ENCODE measurements at regions not wholly inside any gene's neighbourhood (a gene's known extent, or its start where the extent isn't known, plus 50 kb on each side); places are given as distances from the start of the nearest gene placed in this dataset.

DNA sequence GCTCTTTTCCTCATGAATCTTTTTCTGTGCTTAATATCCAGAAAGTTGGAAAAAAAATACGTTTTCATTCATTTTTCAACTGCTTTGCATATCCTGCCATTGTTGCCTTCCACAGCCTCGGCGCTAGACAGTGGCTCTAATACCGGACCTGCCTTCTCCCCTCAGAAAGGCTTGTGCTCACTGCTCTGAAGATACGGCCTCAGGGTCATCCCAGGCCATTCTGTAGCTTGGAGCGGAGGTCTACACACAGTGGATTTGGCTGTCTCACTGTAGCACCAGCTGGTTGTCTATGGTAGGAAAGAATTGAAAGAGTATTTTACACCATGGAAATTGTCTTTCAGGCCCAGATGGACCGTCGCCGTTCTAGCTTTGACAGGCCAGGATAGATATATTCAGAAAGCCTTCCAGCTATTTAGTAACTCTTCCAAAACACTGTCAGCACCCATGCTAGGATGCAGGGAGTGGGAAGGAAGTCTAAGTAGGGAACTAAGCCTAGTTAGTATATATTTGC lies 242.0 kb downstream of the TMEM182 start:
- H3K27me3 ChIP-seq (ENCODE audit: control insufficient read depth, insufficient read depth, low read length) = no peaks in the 10 kb centered on the region
- WGBS, 2 experiments (ENCODE audit: extremely low coverage in 2 of 2, insufficient read length in 1 of 2) = 81% methylated on average over 3 of the region's 9 CpGs; no CpG with 5 or more reads in 1 of the 2 experiments
- no peak overlapping the region for H2AK5ac ChIP-seq (ENCODE audit: low read depth, low read length)
- no peak overlapping the region for H2BK5ac ChIP-seq (ENCODE audit: low read depth, low read length, poor library complexity, severe bottlenecking)
- no peaks in the 10 kb centered on the region for H3K36me3 ChIP-seq (ENCODE audit: control insufficient read depth, insufficient read depth, low read length)
- no peak overlapping the region for H4K8ac ChIP-seq (ENCODE audit: low read depth in 2 of 2, low read length in 2 of 2)
- H3K23ac ChIP-seq (ENCODE audit: low read depth, low read length) = no peak overlapping the region
- no peak overlapping the region for H3K14ac ChIP-seq (replicated peaks; ENCODE audit: low read depth, low read length)
- H2AFZ ChIP-seq (replicated peaks; ENCODE audit: low read length, poor library complexity) = no peak overlapping the region
- no peak overlapping the region for H2AK9ac ChIP-seq (replicated peaks; ENCODE audit: low read depth, low read length, poor library complexity)
- H3K18ac ChIP-seq (ENCODE audit: low read depth, low read length) = no peak overlapping the region
- TF ChIP-seq, protein P1, sequence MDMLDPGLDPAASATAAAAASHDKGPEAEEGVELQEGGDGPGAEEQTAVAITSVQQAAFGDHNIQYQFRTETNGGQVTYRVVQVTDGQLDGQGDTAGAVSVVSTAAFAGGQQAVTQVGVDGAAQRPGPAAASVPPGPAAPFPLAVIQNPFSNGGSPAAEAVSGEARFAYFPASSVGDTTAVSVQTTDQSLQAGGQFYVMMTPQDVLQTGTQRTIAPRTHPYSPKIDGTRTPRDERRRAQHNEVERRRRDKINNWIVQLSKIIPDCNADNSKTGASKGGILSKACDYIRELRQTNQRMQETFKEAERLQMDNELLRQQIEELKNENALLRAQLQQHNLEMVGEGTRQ (IDR thresholded peaks at IDR 0.05; ENCODE audit: low read depth, low read length) = no peak
- H4K5ac ChIP-seq (ENCODE audit: low read depth, low read length) = no peak overlapping the region
- no peak overlapping the region for H3K4ac ChIP-seq (ENCODE audit: low read depth, low read length)
- dilution Hi-C loops (cut with HindIII; ENCODE audit: low sequenced_read_pairs, unreplicated experiment) = no loop called here
- H2BK15ac ChIP-seq (ENCODE audit: low read depth, low read length) = no peak overlapping the region
- intact Hi-C loops (cut with micrococcal nuclease) = no loop called here
- H2BK20ac ChIP-seq (ENCODE audit: low read depth, low read length) = no peak overlapping the region
- H2BK120ac ChIP-seq (ENCODE audit: low read depth, low read length) = no peak overlapping the region
- no peak overlapping the region for H4K91ac ChIP-seq (ENCODE audit: insufficient read depth, low read depth, low read length)
- in situ Hi-C loops (cut with MboI; ENCODE audit: low sequenced_read_pairs) = no loop called here
- H3K4me1 ChIP-seq (ENCODE audit: control insufficient read depth, insufficient read depth, low read length) = no peaks in the 10 kb centered on the region
- peaks cover 3% of the 10 kb centered on the region for H3K9me3 ChIP-seq (ENCODE audit: control insufficient read depth, insufficient read depth, low read length)
- no peaks in the 10 kb centered on the region for H3K9me1 ChIP-seq (ENCODE audit: insufficient read depth, low read length)
- no peak overlapping the region for H3K56ac ChIP-seq (ENCODE audit: extremely low read depth, insufficient read depth, low read length)
- DNase-seq (no peak), ATAC-seq (ENCODE audit: low read depth) (no peak)
- no peak overlapping the region for H3K27ac ChIP-seq (ENCODE audit: insufficient read depth, low read length)
- POLR2A ChIA-PET (ENCODE audit: unreplicated experiment) = no interaction called here
- no peak overlapping the region for H3K9ac ChIP-seq (ENCODE audit: low read depth, low read length)
- no TSS peak for BruUV-seq (replicated peaks)
- no peaks in the 10 kb centered on the region for H3K79me1 ChIP-seq (ENCODE audit: low read depth in 1 of 2, low read length in 2 of 2)
- H4K20me1 ChIP-seq (ENCODE audit: insufficient read depth, low read length) = no peaks in the 10 kb centered on the region
- H3K4me3 ChIP-seq (ENCODE audit: insufficient read depth, low read depth, low read length) = no peak overlapping the region
- H3K4me2 ChIP-seq (ENCODE audit: low read depth, low read length) = no peak overlapping the region
- CTCF ChIA-PET = no interaction called here
